Heart right ventricle (tissue), 16 donors: ENCODE measurements at regions not wholly inside any gene's neighbourhood (a gene's known extent, or its start where the extent isn't known, plus 50 kb on each side); places are given as distances from the start of the nearest gene placed in this dataset.

Experiments used
- ATAC-seq, 8 donors: fragments of 200-7000 bp; cut with Tn5 transposase; one replicate each; pipeline ENCODE4 v1.9.1; 2020; ENCODE audit warnings: mild to moderate bottlenecking in 8 of 8, moderate library complexity in 8 of 8, moderate number of reproducible peaks in 1 of 8
- DNase-seq, 2 donors: peaks; one replicate each; pipeline ENCODE4 v3.0.0-alpha.2; 2020
- H3K27ac ChIP-seq, 10 donors: fragments of 200-600 bp; sonication (generic) in 2 of 10; one replicate each; pipeline versions ENCODE4 v1.5.0 to v1.8.0; 2020 to 2022; ENCODE audit warnings: mild to moderate bottlenecking in 3 of 10
- H3K27me3 ChIP-seq, 7 donors: fragments of 200-600 bp; one replicate each; pipeline ENCODE4 v1.8.0; 2021 to 2022; ENCODE audit warnings: mild to moderate bottlenecking in 2 of 7
- H3K36me3 ChIP-seq, 9 donors: fragments of 200-600 bp; sonication (generic) in 1 of 9; one replicate each; pipeline versions ENCODE4 v1.5.0 to v1.8.0; 2020 to 2022; ENCODE audit warnings: mild to moderate bottlenecking in 2 of 9
- H3K4me1 ChIP-seq, 9 donors: fragments of 200-600 bp; sonication (generic) in 1 of 9; one replicate each; pipeline versions ENCODE4 v1.5.0 to v1.8.0; 2020 to 2022; ENCODE audit warnings: mild to moderate bottlenecking in 4 of 9
- H3K4me3 ChIP-seq, 10 donors: fragments of 200-600 bp; sonication (generic) in 2 of 10; one replicate each; pipeline versions ENCODE4 v1.5.0 to v1.8.0; 2020 to 2022; ENCODE audit warnings: mild to moderate bottlenecking in 7 of 10, moderate library complexity in 2 of 10
- H3K9me3 ChIP-seq, 11 donors: fragments of 200-600 bp in 10 of 11; sonication (generic) in 2 of 11; one replicate each; pipeline versions ENCODE4 v1.5.0 to v1.8.0; 2013 to 2022; ENCODE audit warnings: mild to moderate bottlenecking in 2 of 11, control low read depth in 1 of 11, moderate library complexity in 1 of 11
- WGBS, 2 donors: extraction: QIAGEN DNeasy Blood & Tissue Kit; methylation state at CpG; one replicate each; pipeline ENCODE4 v1.1.7; 2013; ENCODE audit warnings: inconsistent platforms in 1 of 2; 5-methylcytosine and 5-hydroxymethylcytosine counted together
- intact Hi-C, 10 donors: fragments of 100-400 bp; cut with DNase I; formaldehyde crosslinking; loops; one replicate each; pipeline versions ENCODE4 v1.11.1 to v1.14.2; 2022
- TF ChIP-seq, protein P1 (sequence below), 9 donors: fragments of 200-600 bp; sonication (generic) in 2 of 9; IDR thresholded peaks; one replicate each; pipeline versions ENCODE4 v1.5.0 to v1.8.0; 2021 to 2022; ENCODE audit warnings: antibody characterized with exemption in 9 of 9, mild to moderate bottlenecking in 5 of 9, moderate library complexity in 1 of 9
- donor health status: Arrhythmogenic right ventricular cardiomyopathy.
- donor health status: ischemic (EF 13 %, LVEDD 7.1; RV severe dilation, severe dysfunction).
- donor health status: healthy with polysubstance abuse.
- donor health status: DM: no; HTN: yes; CAD: no.
- donor health status: DM: no; HTN: no; CAD: no.
- donor health status: ischemic (EF 25% LVEDD 6.9; RV normal size, moderate dysfunction).
- donor health status: ischemic (EF 25% LVEDD 5.7; RV mildly dilated, moderate dysfunction).
- donor health status: healthy.
- donor health status: DM: yes; HTN: yes; CAD: no.
- donor health status: Ischemic cardiomyopathy.
- donor health status: ischemic (EF 35%, LVEDD 5.7; RV mildly dilated, moderate dysfunction).
- donor health status: nonischemic (EF 11% LVEDD 7.7; RV severe dilation, severe dysfunction).
- donor health status: DM: yes; HTN: yes; CAD: no.
- donor health status: PGD.
- donor health status: ischemic (EF 29% LVEDD 5.4; RV normal size, mild dysfunction).
- donor health status: nonischemic (EF 23%, LVEDD 6.1; RV moderate dilation, normal function).

DNA sequence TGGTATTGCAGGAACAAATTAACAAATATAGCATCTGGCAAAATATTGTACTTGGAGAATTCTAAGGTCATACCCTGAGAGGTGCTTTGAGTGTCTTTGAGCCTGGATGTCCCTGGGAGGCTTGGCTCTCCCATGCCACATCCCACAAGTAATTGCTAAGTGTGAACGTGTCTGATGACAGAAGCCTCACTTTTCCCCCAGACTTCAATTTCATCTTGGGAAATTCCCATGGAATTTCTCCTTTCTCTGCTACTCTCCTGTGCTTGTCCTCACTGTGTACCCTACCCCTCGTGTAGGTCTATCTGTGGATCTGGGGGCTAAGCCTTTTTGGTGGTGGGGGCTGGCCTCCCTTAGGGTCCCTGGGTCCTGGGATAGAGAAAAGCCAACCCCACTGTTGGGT, 293.3 kb downstream of the TCF7L2 start:
- ATAC-seq, result no peak
- H3K9me3 ChIP-seq, result no peaks in the 10 kb centered on the region
- H3K27ac ChIP-seq, result no peak overlapping the region
- H3K4me1 ChIP-seq, result peaks cover 0 to 3% (median 0%) of the 10 kb centered on the region in 9 donors
- no peaks in the 10 kb centered on the region for H3K27me3 ChIP-seq
- no peak overlapping the region for H3K4me3 ChIP-seq
- no peaks in the 10 kb centered on the region for H3K36me3 ChIP-seq
- TF ChIP-seq, protein P1, sequence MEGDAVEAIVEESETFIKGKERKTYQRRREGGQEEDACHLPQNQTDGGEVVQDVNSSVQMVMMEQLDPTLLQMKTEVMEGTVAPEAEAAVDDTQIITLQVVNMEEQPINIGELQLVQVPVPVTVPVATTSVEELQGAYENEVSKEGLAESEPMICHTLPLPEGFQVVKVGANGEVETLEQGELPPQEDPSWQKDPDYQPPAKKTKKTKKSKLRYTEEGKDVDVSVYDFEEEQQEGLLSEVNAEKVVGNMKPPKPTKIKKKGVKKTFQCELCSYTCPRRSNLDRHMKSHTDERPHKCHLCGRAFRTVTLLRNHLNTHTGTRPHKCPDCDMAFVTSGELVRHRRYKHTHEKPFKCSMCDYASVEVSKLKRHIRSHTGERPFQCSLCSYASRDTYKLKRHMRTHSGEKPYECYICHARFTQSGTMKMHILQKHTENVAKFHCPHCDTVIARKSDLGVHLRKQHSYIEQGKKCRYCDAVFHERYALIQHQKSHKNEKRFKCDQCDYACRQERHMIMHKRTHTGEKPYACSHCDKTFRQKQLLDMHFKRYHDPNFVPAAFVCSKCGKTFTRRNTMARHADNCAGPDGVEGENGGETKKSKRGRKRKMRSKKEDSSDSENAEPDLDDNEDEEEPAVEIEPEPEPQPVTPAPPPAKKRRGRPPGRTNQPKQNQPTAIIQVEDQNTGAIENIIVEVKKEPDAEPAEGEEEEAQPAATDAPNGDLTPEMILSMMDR (IDR thresholded peaks at IDR 0.05), result no peak
- 89 to 94% methylated on average over 2 of the region's 2 CpGs for WGBS, 2 donors
- intact Hi-C loops, result no loop called here
- no peak for DNase-seq

DNA sequence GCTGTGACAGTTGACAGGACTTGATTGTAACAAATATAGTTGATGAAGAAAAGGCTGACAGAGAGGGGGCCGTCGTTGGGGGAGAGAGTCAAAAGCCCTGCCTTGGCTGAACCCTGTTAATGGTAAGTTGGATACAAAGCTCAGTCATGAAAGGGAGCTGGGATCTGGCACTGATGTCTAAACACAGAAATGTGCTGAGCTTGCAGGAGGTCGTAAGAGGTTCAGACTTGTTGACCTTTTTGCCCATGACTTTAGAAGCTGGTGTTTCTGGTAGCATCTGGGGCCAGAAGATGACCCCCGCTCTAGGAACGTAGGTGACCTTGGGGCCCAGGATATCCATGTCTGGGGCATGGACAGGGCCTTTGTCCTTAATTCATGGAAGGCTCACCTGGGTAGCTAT, 294.7 kb downstream of the TCF7L2 start:
- no peak for ATAC-seq
- Histone ChIP-seq H3K27me3 (no peaks in the 10 kb centered on the region), H3K36me3 (no peaks in the 10 kb centered on the region), H3K4me3 (no peak overlapping the region), H3K9me3 (no peaks in the 10 kb centered on the region), H3K27ac (no peak overlapping the region), H3K4me1 (peaks cover 0 to 3% (median 0%) of the 10 kb centered on the region in 9 donors)
- TF ChIP-seq, protein P1 (IDR thresholded peaks at IDR 0.05), result no peak
- intact Hi-C loops, result no loop called here
- 81 to 91% methylated on average over 5 of the region's 5 CpGs for WGBS, 2 donors
- DNase-seq, result no peak

DNA sequence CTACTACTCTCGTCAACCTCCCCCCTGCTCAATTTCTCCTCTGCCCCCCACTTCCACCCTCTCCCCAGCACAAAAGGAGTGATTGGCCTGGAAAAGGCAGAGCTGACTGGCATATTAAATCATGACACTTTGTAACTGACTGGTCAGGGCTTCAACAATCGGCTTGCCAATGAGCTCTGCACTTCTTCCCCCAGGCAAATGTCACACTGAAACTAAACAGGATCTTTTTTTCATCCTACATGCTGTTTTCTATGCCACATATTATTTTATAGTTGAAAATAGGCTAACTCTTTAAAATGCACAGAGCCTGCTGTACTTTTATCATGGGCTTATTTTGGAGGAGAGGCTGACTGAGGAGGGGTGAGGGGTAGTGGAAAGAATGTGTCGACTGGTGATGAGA, 295.2 kb downstream of the TCF7L2 start:
- DNase-seq, result no peak
- TF ChIP-seq, protein P1 (IDR thresholded peaks at IDR 0.05), result no peak
- no peak for ATAC-seq
- intact Hi-C loops, result no loop called here
- no peaks in the 10 kb centered on the region for H3K4me1 ChIP-seq
- H3K9me3 ChIP-seq, result no peaks in the 10 kb centered on the region
- H3K27ac ChIP-seq, result no peak overlapping the region
- no peaks in the 10 kb centered on the region for H3K36me3 ChIP-seq
- H3K27me3 ChIP-seq, result no peaks in the 10 kb centered on the region
- 76 to 79% methylated on average over 3 of the region's 3 CpGs for WGBS, 2 donors
- H3K4me3 ChIP-seq, result no peak overlapping the region

DNA sequence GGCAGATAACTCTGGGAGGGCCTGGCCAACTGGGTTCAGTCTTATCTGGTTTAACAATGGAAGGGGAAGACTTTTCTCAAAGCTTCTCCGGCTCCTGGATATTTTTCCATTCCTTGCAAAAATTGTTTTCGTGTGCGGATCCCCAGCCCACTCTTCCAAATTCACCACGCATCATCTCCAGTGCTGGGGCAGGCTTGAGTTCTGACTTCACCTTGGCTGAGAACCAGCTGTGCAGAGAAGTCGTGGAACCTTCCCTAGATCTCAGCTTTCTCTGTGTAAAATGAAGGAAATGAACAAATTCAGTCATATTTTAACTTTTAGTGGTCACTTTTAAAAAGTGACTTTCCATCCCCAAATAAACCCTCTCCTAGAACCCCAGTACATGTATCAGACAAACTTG, 297.0 kb downstream of the TCF7L2 start:
- intact Hi-C loops, result no loop called here

More for the DNA sequence above, 297.0 kb downstream of the TCF7L2 start:
- no peaks in the 10 kb centered on the region for H3K4me1 ChIP-seq
- no peaks in the 10 kb centered on the region for H3K9me3 ChIP-seq
- no peak overlapping the region for H3K27ac ChIP-seq
- H3K4me3 ChIP-seq, result no peak overlapping the region
- no peaks in the 10 kb centered on the region for H3K36me3 ChIP-seq
- H3K27me3 ChIP-seq, result peaks cover 0 to 3% (median 0%) of the 10 kb centered on the region in 7 donors
- no peak for ATAC-seq
- WGBS, 2 donors, result 58 to 68% methylated on average over 5 of the region's 5 CpGs
- DNase-seq, result no peak
- TF ChIP-seq, protein P1 (IDR thresholded peaks at IDR 0.05), result no peak
